ENCODE measurements at regions not wholly inside any gene's neighbourhood (a gene's known extent, or its start where the extent isn't known, plus 50 kb on each side); places are given as distances from the start of the nearest gene placed in this dataset.

DNA sequence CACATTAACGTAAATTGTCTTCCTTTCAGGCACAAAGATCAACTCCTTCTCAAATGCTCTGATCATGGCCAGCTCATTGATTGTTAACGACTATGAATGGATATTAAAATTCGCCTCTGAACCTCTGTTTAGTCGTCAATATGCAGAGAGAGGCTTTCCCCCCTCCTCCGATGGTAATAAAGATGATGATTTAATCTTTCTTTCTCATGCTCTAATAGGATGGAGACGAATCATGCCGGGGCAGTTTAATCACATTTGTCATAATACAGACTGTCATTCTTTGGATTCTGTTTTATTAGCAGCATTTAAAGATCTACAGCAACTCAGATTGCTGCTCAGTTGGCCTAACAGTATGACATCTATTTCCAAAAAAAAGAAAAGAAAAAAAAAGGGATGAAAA is 132.9 kb downstream of the SREK1 start (continued):
- TF ChIP-seq RBBP5 (IDR thresholded peaks at IDR 0.05; ENCODE audit: borderline replicate concordance, low read depth, low read length): no peak

DNA sequence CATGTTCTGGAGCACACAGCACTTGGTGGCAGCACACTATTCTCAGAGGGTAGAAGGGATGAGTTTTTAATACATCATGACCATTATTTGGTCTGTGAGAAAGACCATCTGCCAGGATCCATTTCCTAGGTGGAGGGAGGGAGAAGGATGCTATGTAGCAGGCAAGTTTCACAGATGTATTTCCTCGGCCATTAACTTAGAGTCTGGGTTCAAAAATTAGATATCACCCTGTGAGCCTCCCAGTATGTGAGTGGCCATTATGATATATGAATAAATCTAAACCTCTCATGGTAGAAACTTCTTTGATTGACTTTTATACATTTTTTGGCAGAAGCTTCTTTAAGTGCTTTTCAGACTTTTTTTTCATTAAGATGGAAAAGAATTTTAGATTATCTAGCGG is 133.9 kb downstream of the SREK1 start:
- no peak overlapping the region for H3K23ac ChIP-seq (ENCODE audit: insufficient read length)
- H3K4ac ChIP-seq (replicated peaks; ENCODE audit: insufficient read length, low read depth, low read length): no peak overlapping the region
- WGBS, 2 experiments (ENCODE audit: extremely low coverage in 1 of 2, insufficient coverage in 1 of 2, insufficient read length in 1 of 2, insufficient replicate concordance in 2 of 2, low coverage in 1 of 2, low lambda C conversion rate in 2 of 2, missing lambda C conversion rate in 1 of 2): 86% methylated on average over 2 of the region's 2 CpGs; no CpG with 5 or more reads in 1 of the 2 experiments
- no peak overlapping the region for H3K14ac ChIP-seq (ENCODE audit: insufficient read length)
- H2BK5ac ChIP-seq (ENCODE audit: low read depth, low read length): no peak overlapping the region
- no peak overlapping the region for H3K9ac ChIP-seq (replicated peaks in 1 of 4; ENCODE audit: extremely low read depth in 1 of 4, low read depth in 3 of 4, low read length in 3 of 4)
- FAIRE-seq (no peak), DNase-seq (ENCODE audit: low read depth in 1 of 2, low spot score in 2 of 2) (no peak)
- H3K23me2 ChIP-seq (ENCODE audit: low read depth, low read length): no peaks in the 10 kb centered on the region
- H2BK15ac ChIP-seq (ENCODE audit: low read length): no peak overlapping the region
- H3K4me3 ChIP-seq (ENCODE audit: extremely low read depth in 1 of 4, insufficient read depth in 2 of 4, low read depth in 3 of 4, low read length in 4 of 4): no peak overlapping the region
- no peak overlapping the region for H2BK12ac ChIP-seq (ENCODE audit: low read depth, low read length)
- H3K36me3 ChIP-seq (ENCODE audit: control insufficient read depth in 2 of 4, insufficient read depth in 4 of 4, low read length in 3 of 4): no peaks in the 10 kb centered on the region
- H3K79me1 ChIP-seq (ENCODE audit: low read depth, low read length): no peaks in the 10 kb centered on the region
- H4K20me1 ChIP-seq (replicated peaks in 1 of 2; ENCODE audit: control insufficient read depth in 1 of 2, insufficient read depth in 2 of 2, low read length in 2 of 2): no peaks in the 10 kb centered on the region
- no peak overlapping the region for H4K5ac ChIP-seq (ENCODE audit: insufficient read length, low read depth, low read length)
- no peak overlapping the region for H2BK120ac ChIP-seq (replicated peaks; ENCODE audit: low read depth, low read length)
- ChIA-PET CTCF (ENCODE audit: partially characterized antibody) (interaction anchor here (1.1 kb wide), 1 partner anchor 582 kb away, joined by 3 read pairs; no protein-coding TSS in a partner anchor), POLR2A (ENCODE audit: partially characterized antibody) (no interaction called here)
- no peak overlapping the region for H3K4me2 ChIP-seq (ENCODE audit: insufficient read depth in 1 of 2, low read depth in 2 of 2, low read length in 2 of 2)
- no peak overlapping the region for H4K91ac ChIP-seq (replicated peaks; ENCODE audit: insufficient read length, low read length)
- no peaks in the 10 kb centered on the region for H3K4me1 ChIP-seq (replicated peaks in 1 of 4; ENCODE audit: control insufficient read depth in 3 of 4, insufficient read depth in 4 of 4, low read length in 3 of 4)
- H2BK20ac ChIP-seq (ENCODE audit: low read length): no peak overlapping the region
- no peak overlapping the region for H4K8ac ChIP-seq (ENCODE audit: extremely low read depth, insufficient read depth, low read length)
- H3K9me3 ChIP-seq (ENCODE audit: insufficient read depth in 2 of 2, low read depth in 1 of 2, low read length in 1 of 2): no peaks in the 10 kb centered on the region
- H2AFZ ChIP-seq (ENCODE audit: low read length): no peak overlapping the region
- no peaks in the 10 kb centered on the region for H3K27me3 ChIP-seq (replicated peaks in 1 of 4; ENCODE audit: control insufficient read depth in 3 of 4, extremely low read depth in 1 of 4, insufficient read depth in 3 of 4, low read length in 3 of 4)
- no peak overlapping the region for H2AK5ac ChIP-seq (ENCODE audit: low read depth, low read length)
- no peak overlapping the region for H3K56ac ChIP-seq (replicated peaks; ENCODE audit: insufficient read length, low read depth, low read length)
- H3K79me2 ChIP-seq (ENCODE audit: control insufficient read depth in 1 of 2, insufficient read depth in 2 of 2, low read length in 2 of 2): no peaks in the 10 kb centered on the region
- H3K27ac ChIP-seq (ENCODE audit: low read depth, low read length): no peak overlapping the region
- no peak overlapping the region for H3K18ac ChIP-seq (ENCODE audit: extremely low read depth, low read length)
- no peak for TF ChIP-seq GABPA (IDR thresholded peaks at IDR 0.05; ENCODE audit: borderline replicate concordance, insufficient read depth, low read length)
- no peak for TF ChIP-seq HDAC6 (IDR thresholded peaks at IDR 0.05; ENCODE audit: low read depth, low read length)
- no peak for TF ChIP-seq NRF1 (IDR thresholded peaks at IDR 0.05; ENCODE audit: low read depth, low read length)
- TF ChIP-seq BCL11A (IDR thresholded peaks at IDR 0.05; ENCODE audit: low read depth in 2 of 2, low read length in 2 of 2): no peak
- no peak for TF ChIP-seq YY1 (IDR thresholded peaks at IDR 0.05; ENCODE audit: low read depth, low read length)
- no peak for TF ChIP-seq JUN (IDR thresholded peaks at IDR 0.05; ENCODE audit: low read depth, low read length)
- no peak for TF ChIP-seq KDM4A (IDR thresholded peaks at IDR 0.05; ENCODE audit: low read depth, low read length, severe bottlenecking)
- no peak for TF ChIP-seq JUND (IDR thresholded peaks at IDR 0.05; ENCODE audit: low read length)
- TF ChIP-seq RFX5 (IDR thresholded peaks at IDR 0.05; ENCODE audit: borderline replicate concordance, low read depth, low read length): no peak
- no peak for TF ChIP-seq CHD1 (IDR thresholded peaks at IDR 0.05; ENCODE audit: low read depth, low read length)
- TF ChIP-seq SUZ12 (IDR thresholded peaks at IDR 0.05; ENCODE audit: low read length): no peak
